ENCODE measurements at regions not wholly inside any gene's neighbourhood (a gene's known extent, or its start where the extent isn't known, plus 50 kb on each side); places are given as distances from the start of the nearest gene placed in this dataset.

DNA sequence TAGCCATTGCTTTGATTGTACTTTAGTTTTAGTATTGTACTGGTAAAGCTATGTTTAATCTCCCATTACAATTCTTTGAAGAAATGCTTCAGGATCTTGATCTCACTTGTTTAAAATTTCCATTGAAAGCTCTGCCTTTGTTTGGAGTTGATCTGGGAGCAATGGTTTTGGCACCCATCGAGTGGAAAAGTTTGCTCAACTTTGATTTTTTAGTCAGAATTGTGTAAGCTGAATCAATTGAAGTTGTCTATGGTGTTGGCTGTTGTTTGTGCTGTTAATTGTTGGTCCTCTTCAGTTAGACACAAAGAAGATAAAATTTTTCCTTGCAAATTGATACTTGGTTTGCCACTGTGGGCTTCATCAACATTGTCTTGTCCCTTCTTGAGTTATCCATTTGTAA, 99.8 kb upstream of the ADAD1 start:
- TF ChIP-seq FOS (IDR thresholded peaks at IDR 0.05; ENCODE audit: borderline replicate concordance, insufficient read depth, low read length), result no peak
- TF ChIP-seq, protein P1, sequence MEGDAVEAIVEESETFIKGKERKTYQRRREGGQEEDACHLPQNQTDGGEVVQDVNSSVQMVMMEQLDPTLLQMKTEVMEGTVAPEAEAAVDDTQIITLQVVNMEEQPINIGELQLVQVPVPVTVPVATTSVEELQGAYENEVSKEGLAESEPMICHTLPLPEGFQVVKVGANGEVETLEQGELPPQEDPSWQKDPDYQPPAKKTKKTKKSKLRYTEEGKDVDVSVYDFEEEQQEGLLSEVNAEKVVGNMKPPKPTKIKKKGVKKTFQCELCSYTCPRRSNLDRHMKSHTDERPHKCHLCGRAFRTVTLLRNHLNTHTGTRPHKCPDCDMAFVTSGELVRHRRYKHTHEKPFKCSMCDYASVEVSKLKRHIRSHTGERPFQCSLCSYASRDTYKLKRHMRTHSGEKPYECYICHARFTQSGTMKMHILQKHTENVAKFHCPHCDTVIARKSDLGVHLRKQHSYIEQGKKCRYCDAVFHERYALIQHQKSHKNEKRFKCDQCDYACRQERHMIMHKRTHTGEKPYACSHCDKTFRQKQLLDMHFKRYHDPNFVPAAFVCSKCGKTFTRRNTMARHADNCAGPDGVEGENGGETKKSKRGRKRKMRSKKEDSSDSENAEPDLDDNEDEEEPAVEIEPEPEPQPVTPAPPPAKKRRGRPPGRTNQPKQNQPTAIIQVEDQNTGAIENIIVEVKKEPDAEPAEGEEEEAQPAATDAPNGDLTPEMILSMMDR (IDR thresholded peaks at IDR 0.05; ENCODE audit: extremely low read depth in 1 of 2, insufficient read depth in 1 of 2, low read depth in 1 of 2, low read length in 2 of 2), result no peak
- no peak for TF ChIP-seq POLR2A (IDR thresholded peaks at IDR 0.05; ENCODE audit: low read depth, low read length)
- no peak for TF ChIP-seq POLR2AphosphoS5 (IDR thresholded peaks at IDR 0.05; ENCODE audit: insufficient read depth, low read depth, low read length)
- TF ChIP-seq EZH2 (IDR thresholded peaks at IDR 0.05; ENCODE audit: borderline replicate concordance, low read depth, low read length, severe bottlenecking), result no peak
